ENCODE measurements at regions not wholly inside any gene's neighbourhood (a gene's known extent, or its start where the extent isn't known, plus 50 kb on each side); places are given as distances from the start of the nearest gene placed in this dataset.

- no peak for ATAC-seq
- WGBS (ENCODE audit: insufficient coverage, low coverage, low lambda C conversion rate, missing lambda C conversion rate) = 59% methylated on average over 2 of the region's 2 CpGs
Observed at GRCh38 chr6:1240766-1241318, 71.1 kb upstream of the FOXQ1 start.

DNA sequence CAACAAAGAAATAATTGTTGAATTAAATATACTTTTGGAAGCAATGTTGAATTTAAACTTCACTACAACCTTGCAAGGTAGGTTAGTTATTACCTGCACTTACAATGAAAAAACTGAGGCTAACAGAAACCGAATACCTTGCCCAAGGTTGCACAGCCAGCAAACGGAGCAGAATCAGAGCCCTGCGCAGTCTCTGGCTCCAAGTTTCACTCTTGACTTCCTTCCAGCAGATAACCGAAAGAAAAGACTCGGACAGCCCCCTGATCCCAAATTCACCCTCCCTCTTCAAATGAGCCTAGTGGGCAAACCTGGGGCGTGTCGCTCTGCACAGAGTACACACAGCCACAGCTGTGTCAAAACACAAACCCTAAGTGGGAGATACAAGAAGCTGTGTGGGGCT, 72.1 kb upstream of the FOXQ1 start:
- Histone ChIP-seq H3K27me3 (no peaks in the 10 kb centered on the region), H3K36me3 (no peaks in the 10 kb centered on the region), H3K9me3 (no peaks in the 10 kb centered on the region), H3K4me1 (no peaks in the 10 kb centered on the region), H3K4me3 (no peak overlapping the region), H3K27ac (no peak overlapping the region)
- 70% methylated on average over 7 of the region's 7 CpGs for WGBS (ENCODE audit: insufficient coverage, low coverage, low lambda C conversion rate, missing lambda C conversion rate)
- ATAC-seq (no peak), DNase-seq (no peak)
- TF ChIP-seq, protein P1, sequence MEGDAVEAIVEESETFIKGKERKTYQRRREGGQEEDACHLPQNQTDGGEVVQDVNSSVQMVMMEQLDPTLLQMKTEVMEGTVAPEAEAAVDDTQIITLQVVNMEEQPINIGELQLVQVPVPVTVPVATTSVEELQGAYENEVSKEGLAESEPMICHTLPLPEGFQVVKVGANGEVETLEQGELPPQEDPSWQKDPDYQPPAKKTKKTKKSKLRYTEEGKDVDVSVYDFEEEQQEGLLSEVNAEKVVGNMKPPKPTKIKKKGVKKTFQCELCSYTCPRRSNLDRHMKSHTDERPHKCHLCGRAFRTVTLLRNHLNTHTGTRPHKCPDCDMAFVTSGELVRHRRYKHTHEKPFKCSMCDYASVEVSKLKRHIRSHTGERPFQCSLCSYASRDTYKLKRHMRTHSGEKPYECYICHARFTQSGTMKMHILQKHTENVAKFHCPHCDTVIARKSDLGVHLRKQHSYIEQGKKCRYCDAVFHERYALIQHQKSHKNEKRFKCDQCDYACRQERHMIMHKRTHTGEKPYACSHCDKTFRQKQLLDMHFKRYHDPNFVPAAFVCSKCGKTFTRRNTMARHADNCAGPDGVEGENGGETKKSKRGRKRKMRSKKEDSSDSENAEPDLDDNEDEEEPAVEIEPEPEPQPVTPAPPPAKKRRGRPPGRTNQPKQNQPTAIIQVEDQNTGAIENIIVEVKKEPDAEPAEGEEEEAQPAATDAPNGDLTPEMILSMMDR (IDR thresholded peaks at IDR 0.05) = no peak
- no peak for TF ChIP-seq POLR2A (IDR thresholded peaks at IDR 0.05)
- intact Hi-C loops (cut with DNase I) = no loop called here

More at GRCh38 chr6:1240766-1241318, 71.1 kb upstream of the FOXQ1 start:
- intact Hi-C loops (cut with DNase I) = no loop called here
- Histone ChIP-seq H3K36me3 (no peaks in the 10 kb centered on the region), H3K4me1 (no peaks in the 10 kb centered on the region), H3K27ac (no peak overlapping the region), H3K27me3 (no peaks in the 10 kb centered on the region), H3K4me3 (no peak overlapping the region), H3K9me3 (no peaks in the 10 kb centered on the region)
- TF ChIP-seq, protein P1 (IDR thresholded peaks at IDR 0.05) = no peak
- TF ChIP-seq POLR2A (IDR thresholded peaks at IDR 0.05) = no peak
- no peak for DNase-seq

- peak in 1 of 4 donors; percentile 8 for ATAC-seq
- no peaks in the 10 kb centered on the region for H3K9me3 ChIP-seq
- 71% methylated on average over 2 of the region's 8 CpGs for whole genome bisulfite sequencing (ENCODE audit: insufficient coverage, low coverage, low lambda C conversion rate, missing lambda C conversion rate)
- no peaks in the 10 kb centered on the region for H3K4me1 ChIP-seq
- H3K27me3 ChIP-seq = no peaks in the 10 kb centered on the region
- no peaks in the 10 kb centered on the region for H3K36me3 ChIP-seq
- no peak overlapping the region for H3K27ac ChIP-seq
- no peak for TF ChIP-seq POLR2A (IDR thresholded peaks at IDR 0.05)
- TF ChIP-seq, protein P1 (IDR thresholded peaks at IDR 0.05) = no peak
- DNase-seq = no peak
- H3K4me3 ChIP-seq = no peak overlapping the region
- intact Hi-C loops (cut with DNase I) = no loop called here
Observed at GRCh38 chr6:1238040-1238439, 73.9 kb upstream of the FOXQ1 start.

GRCh38 chr6:1237636-1238035, 74.3 kb upstream of the FOXQ1 start:
- Histone ChIP-seq H3K27me3 (no peaks in the 10 kb centered on the region), H3K4me1 (no peaks in the 10 kb centered on the region), H3K27ac (no peak overlapping the region), H3K4me3 (no peak overlapping the region), H3K9me3 (no peaks in the 10 kb centered on the region), H3K36me3 (no peaks in the 10 kb centered on the region)
- DNase-seq = no peak
- TF ChIP-seq, protein P1 (IDR thresholded peaks at IDR 0.05) = no peak
- TF ChIP-seq POLR2A (IDR thresholded peaks at IDR 0.05) = no peak
- intact Hi-C loops (cut with DNase I) = no loop called here
- no peak for ATAC-seq
- 80% methylated on average over 14 of the region's 15 CpGs for WGBS (ENCODE audit: insufficient coverage, low coverage, low lambda C conversion rate, missing lambda C conversion rate)

DNA sequence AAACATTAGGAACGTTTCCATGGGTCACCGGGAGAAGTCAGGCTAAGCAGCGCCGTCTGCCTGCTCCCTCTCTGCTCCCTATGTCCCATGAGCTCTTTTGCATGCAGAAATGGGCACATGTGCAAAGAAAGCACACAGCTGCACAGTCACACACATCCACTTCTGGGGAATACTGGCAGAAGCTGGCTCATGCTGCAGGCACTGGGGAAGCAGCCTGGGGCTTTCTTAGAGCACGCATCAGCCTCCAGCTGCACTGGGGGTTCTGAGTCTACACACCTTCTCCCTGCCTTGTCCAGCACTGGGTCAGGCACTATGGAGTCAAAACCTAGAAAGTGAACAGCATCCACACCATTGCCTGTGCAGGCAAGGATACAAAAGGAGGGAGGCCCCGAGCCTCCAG, 76.1 kb upstream of the FOXQ1 start:
- H3K9me3 ChIP-seq = no peaks in the 10 kb centered on the region
- TF ChIP-seq, protein P1 (IDR thresholded peaks at IDR 0.05) = no peak
- TF ChIP-seq POLR2A (IDR thresholded peaks at IDR 0.05) = no peak
- no peak overlapping the region for H3K27ac ChIP-seq
- no peak for DNase-seq
- H3K36me3 ChIP-seq = no peaks in the 10 kb centered on the region
- H3K4me1 ChIP-seq = peaks cover 0 to 6% (median 3%) of the 10 kb centered on the region in 4 donors
- H3K27me3 ChIP-seq = no peaks in the 10 kb centered on the region
- WGBS (ENCODE audit: insufficient coverage, low coverage, low lambda C conversion rate, missing lambda C conversion rate) = 67% methylated on average over 1 of the region's 6 CpGs
- intact Hi-C loops (cut with DNase I) = no loop called here
- no peak overlapping the region for H3K4me3 ChIP-seq
- no peak for ATAC-seq
